ENCODE measurements at regions not wholly inside any gene's neighbourhood (a gene's known extent, or its start where the extent isn't known, plus 50 kb on each side); places are given as distances from the start of the nearest gene placed in this dataset.

GRCh38 chr1:238264951-238265350 lies 374.2 kb upstream of the ZP4 start:
- Histone ChIP-seq H3K4me3 (no peak overlapping the region), H3K27ac (no peak overlapping the region), H3K4me1 (peaks cover 0 to 8% (median 0%) of the 10 kb centered on the region in 9 donors), H3K9me3 (no peaks in the 10 kb centered on the region), H3K36me3 (no peaks in the 10 kb centered on the region), H3K27me3 (no peaks in the 10 kb centered on the region)
- intact Hi-C loops (cut with DNase I): loop anchor here in 1 of 10 donors (5.0 kb wide), 1 partner anchor 133 kb away; no protein-coding TSS in a partner anchor
- no peak for TF ChIP-seq CTCF (IDR thresholded peaks at IDR 0.05)
- ATAC-seq: no peak
- DNase-seq: no peak

GRCh38 chr1:238258510-238258909 lies 367.8 kb upstream of the ZP4 start:
- no peaks in the 10 kb centered on the region for H3K36me3 ChIP-seq
- ATAC-seq (no peak), DNase-seq (no peak)

GRCh38 chr1:238257018-238257621 lies 366.4 kb upstream of the ZP4 start:
- no peak for DNase-seq
- ATAC-seq: no peak
- TF ChIP-seq CTCF (IDR thresholded peaks at IDR 0.05): no peak
- Histone ChIP-seq H3K27me3 (peaks cover 0 to 3% (median 0%) of the 10 kb centered on the region in 7 donors), H3K4me1 (no peaks in the 10 kb centered on the region), H3K27ac (no peak overlapping the region), H3K4me3 (no peak overlapping the region), H3K9me3 (no peaks in the 10 kb centered on the region), H3K36me3 (no peaks in the 10 kb centered on the region)
- 77 to 84% methylated on average over 7 of the region's 7 CpGs for WGBS, 2 donors
- intact Hi-C loops (cut with DNase I): loop anchor here in 1 of 10 donors (10.0 kb wide), 1 partner anchor 1638 kb away; no protein-coding TSS in a partner anchor

More at GRCh38 chr1:238258510-238258909, 367.8 kb upstream of the ZP4 start:
- Histone ChIP-seq H3K4me1 (no peaks in the 10 kb centered on the region), H3K27me3 (peaks cover 0 to 3% (median 0%) of the 10 kb centered on the region in 7 donors), H3K9me3 (no peaks in the 10 kb centered on the region), H3K27ac (no peak overlapping the region), H3K4me3 (no peak overlapping the region)
- intact Hi-C loops (cut with DNase I): loop anchor here in 1 of 10 donors (10.0 kb wide), 1 partner anchor 1636 kb away; no protein-coding TSS in a partner anchor
- TF ChIP-seq CTCF (IDR thresholded peaks at IDR 0.05): no peak

GRCh38 chr1:238254935-238255334 lies 364.2 kb upstream of the ZP4 start:
- no peak for DNase-seq
- 49 to 57% methylated on average over 3 of the region's 3 CpGs for WGBS, 2 donors
- Histone ChIP-seq H3K27ac (no peak overlapping the region), H3K4me1 (no peaks in the 10 kb centered on the region), H3K27me3 (peaks cover 0 to 3% (median 0%) of the 10 kb centered on the region in 7 donors), H3K36me3 (no peaks in the 10 kb centered on the region), H3K4me3 (no peak overlapping the region), H3K9me3 (no peaks in the 10 kb centered on the region)
- ATAC-seq: no peak
- intact Hi-C loops (cut with DNase I): loop anchor here in 4 of 10 donors (5.0 to 10.0 kb wide), 2 partner anchors 1640 to 1642 kb away; no protein-coding TSS in a partner anchor
- no peak for TF ChIP-seq CTCF (IDR thresholded peaks at IDR 0.05)

All from heart right ventricle (tissue), 16 donors.